OCI-LY7 (cell line): ENCODE measurements at regions not wholly inside any gene's neighbourhood (a gene's known extent, or its start where the extent isn't known, plus 50 kb on each side); places are given as distances from the start of the nearest gene placed in this dataset.

Experiments used
- BruUV-seq: library from RNA; stranded (reverse); fragments of 400-500 nt; replicated peaks from 2 replicates; lab custom pipeline; 2021; lab: Mats Ljungman, UMichigan
- CTCF ChIA-PET: fragments of 300-600 bp; sonication (Branson Sonifier 250); formaldehyde crosslinking; loops from one replicate; lab custom pipeline; 2022; ENCODE audit warnings: antibody characterized with exemption; ENCODE audit not compliant: unreplicated experiment; lab: Charles Lee
- POLR2A ChIA-PET: fragments of 300-600 bp; sonication (Branson Sonifier 250); formaldehyde crosslinking; loops from one replicate; lab custom pipeline; 2022; ENCODE audit warnings: antibody characterized with exemption; lab: Charles Lee
- DNase-seq: peaks from one replicate; pipeline ENCODE4 v3.0.0-alpha.2; 2015; ENCODE audit warnings: low spot score
- H2AFZ ChIP-seq: fragments of 200-600 bp; sonication (generic), shearing (Covaris generic); 2 replicates; pipeline ENCODE4 v1.6.1; 2014; ENCODE audit warnings: mild to moderate bottlenecking, antibody characterized with exemption, low read length, moderate library complexity
- H3K27ac ChIP-seq: fragments of 200-600 bp; sonication (generic); 2 replicates; pipeline ENCODE4 v1.5.1; 2014; ENCODE audit warnings: mixed run types, low read depth, mild to moderate bottlenecking, moderate library complexity, low read length, inconsistent platforms; ENCODE audit not compliant: poor library complexity, severe bottlenecking
- H3K36me3 ChIP-seq: fragments of 200-600 bp; sonication (generic); 2 replicates; pipeline ENCODE4 v1.6.1; 2014; ENCODE audit warnings: mild to moderate bottlenecking, antibody characterized with exemption, low read length, moderate library complexity, mixed read lengths; ENCODE audit not compliant: insufficient read depth
- H3K4me1 ChIP-seq: fragments of 200-600 bp; sonication (generic); 2 replicates; pipeline ENCODE4 v1.5.1; 2014; ENCODE audit warnings: mild to moderate bottlenecking, low read length; ENCODE audit not compliant: insufficient read depth, poor library complexity, severe bottlenecking
- H3K4me2 ChIP-seq: fragments of 200-600 bp; sonication (generic); 2 replicates; pipeline ENCODE4 v1.6.1; 2014; ENCODE audit warnings: mild to moderate bottlenecking, low read length
- H3K4me3 ChIP-seq: fragments of 200-600 bp; sonication (generic); 2 replicates; pipeline ENCODE4 v1.5.1; 2014; ENCODE audit warnings: mild to moderate bottlenecking, low read depth, low read length; ENCODE audit not compliant: poor library complexity, severe bottlenecking
- H3K79me2 ChIP-seq: fragments of 200-600 bp; sonication (generic); 2 replicates; pipeline ENCODE4 v1.6.1; 2016; ENCODE audit warnings: low read depth, mild to moderate bottlenecking, low read length, moderate library complexity, mixed read lengths; ENCODE audit not compliant: insufficient read depth
- H3K9me2 ChIP-seq: fragments of 200-600 bp; sonication (generic); 2 replicates; pipeline ENCODE4 v1.6.1; 2016; ENCODE audit warnings: mild to moderate bottlenecking, low read length, mixed read lengths; ENCODE audit not compliant: insufficient read depth
- H3K9me3 ChIP-seq: fragments of 200-600 bp; sonication (generic); 2 replicates; pipeline ENCODE4 v1.6.1; 2014; ENCODE audit warnings: mild to moderate bottlenecking, mixed run types, low read length, mixed read lengths
- H4K20me1 ChIP-seq: fragments of 200-600 bp; sonication (generic); 2 replicates; pipeline ENCODE4 v1.6.1; 2014; ENCODE audit warnings: mild to moderate bottlenecking, antibody characterized with exemption, low read length, moderate library complexity, mixed read lengths; ENCODE audit not compliant: insufficient read depth
- CTCF ChIP-seq: fragments of 200-600 bp; sonication (generic); conservative IDR thresholded peaks from 2 replicates; pipeline ENCODE4 v1.5.1; 2014; ENCODE audit warnings: mild to moderate bottlenecking, antibody characterized with exemption, low read length, moderate library complexity, mixed read lengths
- EZH2phosphoT487 ChIP-seq: fragments of 200-600 bp; sonication (generic); IDR thresholded peaks from 2 replicates; pipeline ENCODE4 v1.6.1; 2018; ENCODE audit warnings: low read depth, borderline replicate concordance, mild to moderate bottlenecking, mixed run types, antibody characterized with exemption, low read length, moderate library complexity, mixed read lengths
- intact Hi-C: fragments of 100-400 bp; cut with micrococcal nuclease; formaldehyde crosslinking; loops from one replicate; pipeline ENCODE4 v1.10.0; 2022; ENCODE audit not compliant: unreplicated experiment

DNA sequence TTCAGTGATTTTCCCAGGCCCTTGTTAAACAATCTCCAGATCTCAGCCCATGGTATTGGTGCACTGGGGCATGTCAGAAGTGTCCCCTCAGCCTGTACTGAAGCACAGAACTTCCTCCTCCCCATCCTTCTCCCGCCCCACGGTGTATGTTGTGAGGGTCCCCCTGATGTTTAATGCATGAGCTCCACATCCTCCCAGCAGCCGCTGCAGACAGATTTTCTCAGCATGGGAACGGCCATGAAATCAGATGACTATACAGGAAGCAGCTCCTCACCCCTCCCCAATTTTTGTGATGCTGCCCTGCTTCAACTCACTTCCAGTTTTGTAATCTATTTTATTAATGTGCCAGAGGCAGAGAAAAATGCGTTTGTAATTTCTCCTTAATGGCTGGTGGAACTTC is 406.0 kb downstream of the MIAT start:
- no peaks in the 10 kb centered on the region for H3K79me2 ChIP-seq
- no peak overlapping the region for H3K4me2 ChIP-seq
- no peak overlapping the region for H3K27ac ChIP-seq
- TF ChIP-seq EZH2phosphoT487 (no peak), CTCF (no peak)
- BruUV-seq: no TSS peak
- POLR2A ChIA-PET: no interaction called here
- no peaks in the 10 kb centered on the region for H3K4me1 ChIP-seq
- intact Hi-C loops: no loop called here
- H3K9me2 ChIP-seq: no peaks in the 10 kb centered on the region
- H2AFZ ChIP-seq: no peak overlapping the region
- no peaks in the 10 kb centered on the region for H4K20me1 ChIP-seq
- no peaks in the 10 kb centered on the region for H3K36me3 ChIP-seq
- CTCF ChIA-PET: no interaction called here
- no peaks in the 10 kb centered on the region for H3K9me3 ChIP-seq
- no peak overlapping the region for H3K4me3 ChIP-seq
- no peak for DNase-seq

GRCh38 chr22:27063841-27064240 is 406.5 kb downstream of the MIAT start:
- Histone ChIP-seq H2AFZ (no peak overlapping the region), H3K36me3 (no peaks in the 10 kb centered on the region), H3K9me2 (no peaks in the 10 kb centered on the region), H3K4me3 (no peak overlapping the region), H3K79me2 (no peaks in the 10 kb centered on the region), H3K9me3 (no peaks in the 10 kb centered on the region), H4K20me1 (no peaks in the 10 kb centered on the region), H3K4me1 (no peaks in the 10 kb centered on the region), H3K4me2 (no peak overlapping the region), H3K27ac (no peak overlapping the region)
- DNase-seq: no peak
- POLR2A ChIA-PET: no interaction called here
- BruUV-seq: no TSS peak
- intact Hi-C loops: no loop called here
- CTCF ChIA-PET: no interaction called here
- TF ChIP-seq EZH2phosphoT487: no peak

GRCh38 chr22:27064386-27064785 is 407.0 kb downstream of the MIAT start:
- Histone ChIP-seq H3K79me2 (no peaks in the 10 kb centered on the region), H3K9me3 (no peaks in the 10 kb centered on the region), H2AFZ (no peak overlapping the region), H3K4me1 (no peaks in the 10 kb centered on the region), H3K27ac (no peak overlapping the region), H3K4me3 (no peak overlapping the region), H3K9me2 (no peaks in the 10 kb centered on the region), H3K36me3 (no peaks in the 10 kb centered on the region), H4K20me1 (no peaks in the 10 kb centered on the region), H3K4me2 (no peak overlapping the region)
- CTCF ChIA-PET: no interaction called here
- POLR2A ChIA-PET: no interaction called here
- DNase-seq: no peak
- TF ChIP-seq CTCF (no peak), EZH2phosphoT487 (no peak)
- intact Hi-C loops: no loop called here
- BruUV-seq: no TSS peak
